Ascending aorta (tissue), 2 donors: ENCODE measurements at regions not wholly inside any gene's neighbourhood (a gene's known extent, or its start where the extent isn't known, plus 50 kb on each side); places are given as distances from the start of the nearest gene placed in this dataset.
A peak's percentile ranks its signal among the peaks of the same experiment; 100 is the strongest.

Experiments used
- DNase-seq, 2 donors: peaks; one replicate each; pipeline ENCODE4 v3.0.0-alpha.2; 2019; ENCODE audit warnings: low spot score in 2 of 2
- H3K27ac ChIP-seq, 2 donors: fragments of 200-600 bp; sonication (generic); one replicate each; pipeline ENCODE4 v1.5.1; 2016 to 2017; ENCODE audit warnings: mild to moderate bottlenecking in 1 of 2
- H3K27me3 ChIP-seq: fragments of 200-600 bp; sonication (generic); one replicate; pipeline ENCODE4 v1.5.1; 2017
- H3K36me3 ChIP-seq, 2 donors: fragments of 200-600 bp; sonication (generic); one replicate each; pipeline ENCODE4 v1.5.1; 2016
- H3K4me1 ChIP-seq, 2 donors: fragments of 200-600 bp; sonication (generic); one replicate each; pipeline ENCODE4 v1.5.1; 2016 to 2017; ENCODE audit warnings: mild to moderate bottlenecking in 1 of 2
- H3K4me3 ChIP-seq, 2 donors: fragments of 200-600 bp; sonication (generic); one replicate each; pipeline ENCODE4 v1.5.1; 2016 to 2017; ENCODE audit warnings: mild to moderate bottlenecking in 1 of 2
- H3K9me3 ChIP-seq, 2 donors: fragments of 200-600 bp; sonication (generic); one replicate each; pipeline ENCODE4 v1.5.1; 2016
- intact Hi-C: fragments of 100-400 bp; cut with DNase I; formaldehyde crosslinking; loops from one replicate; pipeline ENCODE4 v1.15.1; 2023
- TF ChIP-seq, protein P1 (sequence below), 3 experiments: fragments of 200-600 bp in 2 of 3; fragments of 450-650 bp in 1 of 3; sonication (generic) in 2 of 3; IDR thresholded peaks; one replicate each; pipeline ENCODE4 v1.5.1; 2016 to 2019; ENCODE audit warnings: antibody characterized with exemption in 3 of 3, mild to moderate bottlenecking in 1 of 3, moderate library complexity in 1 of 3

DNA sequence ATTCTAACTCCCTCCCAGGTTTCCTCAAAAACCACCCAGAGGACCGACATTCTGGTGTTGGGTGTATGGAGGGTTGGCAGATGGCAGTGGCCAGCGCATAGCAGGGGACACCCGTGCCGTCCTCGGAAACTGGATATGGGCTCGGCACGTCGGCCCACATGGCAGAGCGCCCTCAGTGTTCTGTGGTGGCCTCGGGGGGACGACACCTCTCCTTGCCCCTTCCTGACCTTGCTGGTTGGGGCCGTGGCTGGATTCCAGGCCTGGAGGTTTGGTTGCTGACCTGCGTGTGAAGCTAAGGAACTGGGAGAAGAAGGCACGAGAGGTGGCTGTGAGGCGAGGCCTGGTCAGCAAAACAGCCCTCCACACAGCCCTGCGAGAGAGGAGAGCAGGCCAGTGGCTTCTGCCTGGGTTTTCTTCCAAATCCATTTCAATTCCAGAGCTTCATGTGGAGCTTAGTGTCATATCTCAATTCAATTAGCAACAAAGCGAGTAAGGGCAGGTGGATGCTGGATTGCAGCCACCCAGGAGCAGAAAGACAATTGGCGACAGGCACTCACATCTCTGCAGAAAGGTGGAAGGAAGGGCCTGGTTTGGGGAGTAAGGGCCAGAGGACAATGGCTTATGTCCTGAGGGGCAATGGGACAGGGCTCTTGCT lies 478.4 kb downstream of the BRD1 start:
- no peaks in the 10 kb centered on the region for H3K27me3 ChIP-seq
- H3K36me3 ChIP-seq: no peaks in the 10 kb centered on the region
- H3K9me3 ChIP-seq: no peaks in the 10 kb centered on the region
- peak in 1 of 2 donors; percentile 35 for DNase-seq
- no peak overlapping the region for H3K27ac ChIP-seq
- intact Hi-C loops: no loop called here
- TF ChIP-seq, protein P1, sequence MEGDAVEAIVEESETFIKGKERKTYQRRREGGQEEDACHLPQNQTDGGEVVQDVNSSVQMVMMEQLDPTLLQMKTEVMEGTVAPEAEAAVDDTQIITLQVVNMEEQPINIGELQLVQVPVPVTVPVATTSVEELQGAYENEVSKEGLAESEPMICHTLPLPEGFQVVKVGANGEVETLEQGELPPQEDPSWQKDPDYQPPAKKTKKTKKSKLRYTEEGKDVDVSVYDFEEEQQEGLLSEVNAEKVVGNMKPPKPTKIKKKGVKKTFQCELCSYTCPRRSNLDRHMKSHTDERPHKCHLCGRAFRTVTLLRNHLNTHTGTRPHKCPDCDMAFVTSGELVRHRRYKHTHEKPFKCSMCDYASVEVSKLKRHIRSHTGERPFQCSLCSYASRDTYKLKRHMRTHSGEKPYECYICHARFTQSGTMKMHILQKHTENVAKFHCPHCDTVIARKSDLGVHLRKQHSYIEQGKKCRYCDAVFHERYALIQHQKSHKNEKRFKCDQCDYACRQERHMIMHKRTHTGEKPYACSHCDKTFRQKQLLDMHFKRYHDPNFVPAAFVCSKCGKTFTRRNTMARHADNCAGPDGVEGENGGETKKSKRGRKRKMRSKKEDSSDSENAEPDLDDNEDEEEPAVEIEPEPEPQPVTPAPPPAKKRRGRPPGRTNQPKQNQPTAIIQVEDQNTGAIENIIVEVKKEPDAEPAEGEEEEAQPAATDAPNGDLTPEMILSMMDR (IDR thresholded peaks at IDR 0.05): no peak
- no peaks in the 10 kb centered on the region for H3K4me1 ChIP-seq
- H3K4me3 ChIP-seq: no peak overlapping the region

DNA sequence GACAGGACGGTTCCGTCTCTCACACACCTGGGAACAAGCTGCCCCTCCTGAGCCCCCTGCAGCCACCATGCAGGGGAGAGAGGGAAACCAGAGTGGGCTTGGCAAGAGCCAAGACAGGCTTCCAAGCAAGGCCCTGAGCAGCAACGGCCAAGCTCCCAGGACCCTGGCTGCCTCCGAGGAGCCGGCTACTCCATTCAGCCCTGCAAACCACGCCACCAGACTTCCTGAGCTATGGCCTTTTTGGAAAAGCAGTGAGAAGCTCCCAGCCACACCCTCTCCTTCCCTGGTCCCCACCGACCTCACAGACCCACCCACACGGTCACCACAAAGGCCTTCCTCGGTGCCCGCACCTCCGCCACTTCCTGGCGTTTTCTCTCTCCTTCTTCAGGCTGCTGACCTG lies 479.0 kb downstream of the BRD1 start:
- DNase-seq: peak in 1 of 2 donors; percentile 41
- TF ChIP-seq, protein P1 (IDR thresholded peaks at IDR 0.05): no peak
- Histone ChIP-seq H3K27ac (no peak overlapping the region), H3K27me3 (no peaks in the 10 kb centered on the region), H3K4me1 (no peaks in the 10 kb centered on the region), H3K36me3 (no peaks in the 10 kb centered on the region), H3K9me3 (no peaks in the 10 kb centered on the region), H3K4me3 (no peak overlapping the region)
- intact Hi-C loops: no loop called here

DNA sequence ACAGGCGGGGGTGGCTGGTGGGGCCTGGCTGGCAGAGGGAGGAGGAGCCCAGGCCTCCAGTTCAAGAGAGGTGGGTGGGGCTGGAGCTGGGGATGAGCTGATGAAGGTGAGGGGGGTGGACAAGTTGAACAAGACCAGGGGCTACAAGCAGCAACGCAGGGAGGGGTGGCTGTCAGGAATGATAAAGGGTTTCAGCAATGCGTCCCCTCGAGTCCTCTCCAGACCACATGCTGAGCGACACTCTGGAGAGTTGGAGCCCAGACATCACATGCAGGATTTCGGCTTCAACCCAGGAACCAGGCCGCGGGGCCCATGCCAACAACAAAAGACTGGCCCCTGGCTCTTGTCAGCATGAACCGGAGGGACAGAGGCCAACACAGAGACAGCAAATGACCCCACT lies 480.3 kb downstream of the BRD1 start:
- no peaks in the 10 kb centered on the region for H3K27me3 ChIP-seq
- no peaks in the 10 kb centered on the region for H3K4me1 ChIP-seq
- peak in 1 of 2 donors; percentile 42 for DNase-seq
- no peaks in the 10 kb centered on the region for H3K36me3 ChIP-seq
- intact Hi-C loops: no loop called here
- H3K9me3 ChIP-seq: no peaks in the 10 kb centered on the region
- TF ChIP-seq, protein P1 (IDR thresholded peaks at IDR 0.05): no peak
- H3K27ac ChIP-seq: no peak overlapping the region
- H3K4me3 ChIP-seq: no peak overlapping the region

DNA sequence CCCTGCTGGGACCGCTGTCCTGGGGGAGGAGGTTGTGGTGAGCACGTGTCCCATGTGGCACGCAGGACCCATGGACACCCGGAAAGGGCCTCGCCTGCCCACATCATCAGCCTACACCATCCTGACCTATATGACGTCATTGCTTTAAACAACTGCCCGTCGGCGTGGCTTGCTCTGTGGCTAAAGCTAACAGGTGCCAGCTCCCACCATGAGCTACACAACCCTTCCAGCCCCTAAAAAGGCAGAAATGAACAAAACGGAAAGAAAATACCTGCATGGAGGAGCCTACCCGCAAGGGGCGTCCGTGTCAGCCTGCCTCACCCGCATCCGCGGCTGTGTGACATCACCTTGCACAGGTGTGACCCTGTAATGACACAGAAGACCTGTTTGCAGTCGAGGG lies 481.8 kb downstream of the BRD1 start:
- H3K9me3 ChIP-seq: no peaks in the 10 kb centered on the region
- TF ChIP-seq, protein P1 (IDR thresholded peaks at IDR 0.05): no peak
- no peaks in the 10 kb centered on the region for H3K27me3 ChIP-seq
- no peaks in the 10 kb centered on the region for H3K4me1 ChIP-seq
- DNase-seq: peak in 1 of 2 donors; percentile 21
- no peaks in the 10 kb centered on the region for H3K36me3 ChIP-seq
- no peak overlapping the region for H3K4me3 ChIP-seq
- intact Hi-C loops: no loop called here
- H3K27ac ChIP-seq: no peak overlapping the region

DNA sequence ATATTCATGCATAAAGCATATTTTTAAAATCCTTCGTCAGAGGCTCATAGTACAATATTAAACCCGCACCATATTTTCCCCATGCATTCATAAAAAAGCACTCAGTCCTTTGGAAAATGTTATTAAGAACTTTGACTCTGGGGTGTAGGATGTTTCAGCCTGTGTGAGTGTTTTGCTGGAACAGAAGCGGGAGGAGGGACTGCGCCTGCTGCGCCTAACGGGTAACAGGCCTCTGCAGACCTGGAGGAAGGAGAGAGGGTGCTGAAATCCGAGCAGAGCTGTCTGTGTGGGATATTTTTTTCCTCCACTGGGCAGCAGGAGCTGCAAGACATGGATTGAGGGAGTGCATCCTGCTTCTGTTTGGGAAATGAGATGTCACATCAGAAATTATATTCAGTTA lies 483.0 kb downstream of the BRD1 start:
- no peaks in the 10 kb centered on the region for H3K9me3 ChIP-seq
- no peak overlapping the region for H3K4me3 ChIP-seq
- no peak overlapping the region for H3K27ac ChIP-seq
- H3K27me3 ChIP-seq: no peaks in the 10 kb centered on the region
- intact Hi-C loops: no loop called here
- no peaks in the 10 kb centered on the region for H3K4me1 ChIP-seq
- H3K36me3 ChIP-seq: no peaks in the 10 kb centered on the region
- TF ChIP-seq, protein P1 (IDR thresholded peaks at IDR 0.05): no peak
- DNase-seq: peak in 1 of 2 donors; percentile 12

DNA sequence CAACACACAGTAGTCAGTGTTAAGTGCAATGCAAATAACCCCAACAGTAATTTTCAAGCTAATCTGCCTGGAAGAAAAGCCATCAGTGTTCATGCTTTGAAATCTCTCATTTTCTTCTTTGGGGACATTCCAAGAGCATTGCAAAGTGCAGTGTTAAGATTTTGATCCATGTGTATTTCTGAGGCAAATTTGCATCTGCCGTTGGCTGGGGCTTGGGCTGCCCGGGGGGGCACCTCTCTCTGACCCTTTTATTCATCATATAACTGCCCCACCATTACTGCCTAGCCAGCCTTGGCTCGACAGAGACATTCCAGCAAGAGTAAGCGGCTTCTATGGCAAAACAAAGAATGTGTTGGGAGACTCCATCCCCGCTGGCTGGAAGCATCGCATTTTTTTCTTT lies 483.5 kb downstream of the BRD1 start:
- no peaks in the 10 kb centered on the region for H3K4me1 ChIP-seq
- H3K9me3 ChIP-seq: no peaks in the 10 kb centered on the region
- intact Hi-C loops: no loop called here
- H3K4me3 ChIP-seq: no peak overlapping the region
- H3K27me3 ChIP-seq: no peaks in the 10 kb centered on the region
- H3K36me3 ChIP-seq: no peaks in the 10 kb centered on the region
- H3K27ac ChIP-seq: no peak overlapping the region
- peak in 1 of 2 donors; percentile 1 for DNase-seq
- TF ChIP-seq, protein P1 (IDR thresholded peaks at IDR 0.05): no peak
